HUES48 (cell line): ENCODE measurements at regions not wholly inside any gene's neighbourhood (a gene's known extent, or its start where the extent isn't known, plus 50 kb on each side); places are given as distances from the start of the nearest gene placed in this dataset.
"Not testable (repeated sequence)": the region's sequence is repeated elsewhere in the genome, so short reads cannot be mapped to it uniquely, and the experiment has no call there.

Experiments
- H3K27ac ChIP-seq: one replicate; pipeline ENCODE4 v1.7.0; 2013; ENCODE audit warnings: low read depth, low read length, inconsistent platforms
- H3K27me3 ChIP-seq: 2 replicates; pipeline ENCODE4 v1.6.1; 2013; ENCODE audit warnings: mild to moderate bottlenecking, low read length; ENCODE audit not compliant: control insufficient read depth, insufficient read depth
- H3K36me3 ChIP-seq: 2 replicates; pipeline ENCODE4 v1.6.1; 2013; ENCODE audit warnings: low read length; ENCODE audit not compliant: control insufficient read depth, insufficient read depth
- H3K4me1 ChIP-seq: 2 replicates; pipeline ENCODE4 v1.6.1; 2013; ENCODE audit warnings: mild to moderate bottlenecking, low read length; ENCODE audit not compliant: control insufficient read depth, insufficient read depth
- H3K4me3 ChIP-seq: 2 replicates; pipeline ENCODE4 v1.5.1; 2013; ENCODE audit warnings: mild to moderate bottlenecking, low read depth, low read length
- H3K9ac ChIP-seq: 2 replicates; pipeline ENCODE4 v1.6.1; 2013; ENCODE audit warnings: mild to moderate bottlenecking, low read depth, low read length, moderate library complexity
- H3K9me3 ChIP-seq: 2 replicates; pipeline ENCODE4 v1.6.1; 2013; ENCODE audit warnings: low read length; ENCODE audit not compliant: control insufficient read depth, insufficient read depth

DNA sequence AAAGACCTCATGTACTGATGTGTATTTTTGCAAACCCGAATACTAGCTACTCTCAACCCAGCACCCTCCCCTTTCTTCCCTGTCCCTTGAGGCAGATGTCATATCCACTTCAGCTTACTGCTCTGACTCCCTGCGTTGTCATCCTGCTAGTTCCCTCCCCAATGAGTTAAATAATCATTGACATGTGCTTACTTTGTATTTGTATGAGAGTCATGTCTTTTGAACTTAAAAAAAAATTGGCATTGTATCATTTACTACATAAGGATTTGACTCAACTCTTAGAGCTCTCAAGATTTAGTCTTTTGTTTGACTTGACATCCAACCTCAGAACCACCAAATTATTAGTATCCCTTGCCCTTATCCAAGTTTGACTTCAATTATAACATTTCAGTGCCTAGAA, 219.7 kb upstream of the TUT7 start:
- no peaks in the 10 kb centered on the region for H3K27me3 ChIP-seq
- H3K9me3 ChIP-seq, result no peaks in the 10 kb centered on the region
- no peak overlapping the region for H3K4me3 ChIP-seq
- H3K4me1 ChIP-seq, result peaks cover 7% of the 10 kb centered on the region; the same call in 1 of the 2 replicates
- no peak overlapping the region for H3K27ac ChIP-seq
- no peaks in the 10 kb centered on the region for H3K36me3 ChIP-seq
- H3K9ac ChIP-seq, result no peak overlapping the region

DNA sequence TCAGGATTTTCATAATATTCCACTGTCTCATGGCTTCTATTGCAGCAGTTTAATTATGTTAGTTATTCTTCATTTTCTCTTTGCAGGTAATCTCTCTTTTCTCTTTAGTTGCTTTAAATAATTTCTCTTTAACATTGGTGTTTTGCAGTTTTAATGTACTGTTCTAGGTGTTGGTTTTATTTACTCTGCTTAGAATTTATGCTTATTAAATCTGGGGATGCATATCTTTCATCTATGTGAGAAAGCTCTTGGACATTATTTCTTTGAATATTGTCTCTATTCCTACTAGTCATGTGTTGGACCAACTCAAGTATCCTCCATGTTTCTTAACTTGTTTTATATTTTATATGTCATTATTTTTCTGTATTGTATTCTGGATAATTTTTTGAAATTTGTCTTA, 218.7 kb upstream of the TUT7 start:
- H3K9ac ChIP-seq, result no peak overlapping the region
- H3K9me3 ChIP-seq, result no peaks in the 10 kb centered on the region
- no peaks in the 10 kb centered on the region for H3K36me3 ChIP-seq
- no peak overlapping the region for H3K4me3 ChIP-seq
- no peak overlapping the region for H3K27ac ChIP-seq
- H3K4me1 ChIP-seq, result peaks cover 2% of the 10 kb centered on the region; the same call in 1 of the 2 replicates
- H3K27me3 ChIP-seq, result no peaks in the 10 kb centered on the region

DNA sequence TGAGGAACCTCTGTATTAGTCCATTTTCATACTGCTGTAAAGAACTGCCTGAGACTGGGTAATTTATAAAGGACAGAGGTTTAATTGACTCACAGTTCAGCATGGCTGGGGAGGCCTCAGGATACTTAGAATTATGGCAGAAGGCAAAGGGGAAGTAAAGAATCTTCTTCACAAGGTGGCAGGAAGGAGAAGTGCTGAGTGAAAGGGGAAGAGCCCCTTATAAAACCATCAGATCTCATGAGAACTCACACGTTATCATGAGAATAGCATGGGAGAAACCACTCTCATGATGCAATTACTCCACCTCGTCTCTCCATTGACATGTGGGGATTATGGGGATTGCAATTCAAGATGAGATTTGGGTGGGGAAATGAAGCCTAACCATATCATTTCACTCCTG, 211.4 kb upstream of the TUT7 start:
- H3K9ac ChIP-seq, H3K27ac ChIP-seq, H3K4me3 ChIP-seq, H3K36me3 ChIP-seq, H3K27me3 ChIP-seq, H3K4me1 ChIP-seq, H3K9me3 ChIP-seq: not testable (repeated sequence)

DNA sequence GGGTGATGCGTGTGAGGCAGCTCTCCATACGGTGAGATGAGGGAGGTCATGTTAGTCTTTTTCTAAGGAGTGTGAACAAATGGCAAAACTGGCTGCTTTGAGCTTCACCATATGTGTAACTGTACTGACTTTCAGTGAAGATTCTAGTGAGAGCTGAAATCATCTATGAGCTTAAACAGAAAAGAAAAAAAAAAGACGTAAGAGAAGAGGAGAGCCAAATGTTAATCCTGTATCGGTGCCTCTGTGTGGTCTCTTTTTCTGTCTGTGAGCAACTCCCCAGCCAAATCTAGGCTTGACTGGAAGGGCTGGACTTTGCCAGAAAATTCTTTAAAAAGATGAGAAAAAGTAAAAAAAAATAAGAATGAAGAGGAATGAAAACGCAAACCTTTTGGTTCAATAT, 209.7 kb upstream of the TUT7 start:
- H3K27ac ChIP-seq, result no peak overlapping the region
- no peaks in the 10 kb centered on the region for H3K27me3 ChIP-seq
- no peaks in the 10 kb centered on the region for H3K36me3 ChIP-seq
- H3K9me3 ChIP-seq, result no peaks in the 10 kb centered on the region
- H3K9ac ChIP-seq, result no peak overlapping the region
- no peak overlapping the region for H3K4me3 ChIP-seq
- no peaks in the 10 kb centered on the region for H3K4me1 ChIP-seq

DNA sequence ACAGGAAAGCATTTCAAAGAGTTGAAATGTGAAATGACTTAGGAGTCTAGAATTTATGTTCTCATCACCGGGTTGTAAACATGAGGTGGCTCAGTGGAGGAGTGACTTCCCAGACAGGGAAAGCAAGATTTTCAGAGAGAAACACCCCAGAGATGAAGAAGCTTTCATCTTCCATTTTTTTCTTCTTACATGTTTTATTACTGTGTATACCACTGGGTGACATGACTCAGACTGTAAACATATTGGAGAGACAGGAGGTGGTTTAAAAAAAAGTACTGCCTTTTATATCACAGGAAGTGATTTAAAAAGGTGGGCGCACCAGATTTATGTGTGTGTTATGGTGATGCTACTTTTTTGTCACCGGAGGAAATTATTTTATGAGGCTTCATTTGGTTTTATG, 209.1 kb upstream of the TUT7 start:
- H3K9me3 ChIP-seq, result no peaks in the 10 kb centered on the region
- H3K4me3 ChIP-seq, result no peak overlapping the region

DNA sequence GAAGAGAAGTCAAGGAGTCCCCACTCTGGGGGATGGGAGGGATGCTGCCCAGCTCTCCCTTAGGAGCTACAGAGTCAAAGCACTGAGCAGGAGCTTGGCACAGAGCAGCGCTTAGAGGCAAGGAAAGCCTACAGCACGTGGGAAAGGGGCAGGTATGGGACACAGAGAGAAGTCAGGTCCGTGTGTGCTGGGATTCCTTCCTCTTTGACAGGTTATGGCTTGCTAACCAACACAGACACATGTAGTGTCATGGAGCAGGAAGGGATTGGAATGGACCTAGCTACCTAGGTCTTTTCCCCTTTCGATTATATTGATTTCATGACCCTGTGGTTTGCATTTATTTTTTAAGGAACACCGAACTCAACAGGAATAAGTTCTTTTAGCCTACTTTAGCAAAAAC, 208.5 kb upstream of the TUT7 start:
- Histone ChIP-seq H3K27me3 (no peaks in the 10 kb centered on the region), H3K9me3 (no peaks in the 10 kb centered on the region), H3K4me1 (no peaks in the 10 kb centered on the region), H3K27ac (no peak overlapping the region), H3K4me3 (no peak overlapping the region), H3K36me3 (no peaks in the 10 kb centered on the region), H3K9ac (no peak overlapping the region)

More for the DNA sequence above, 209.1 kb upstream of the TUT7 start:
- Histone ChIP-seq H3K27ac (no peak overlapping the region), H3K4me1 (no peaks in the 10 kb centered on the region), H3K36me3 (no peaks in the 10 kb centered on the region), H3K9ac (no peak overlapping the region), H3K27me3 (no peaks in the 10 kb centered on the region)

DNA sequence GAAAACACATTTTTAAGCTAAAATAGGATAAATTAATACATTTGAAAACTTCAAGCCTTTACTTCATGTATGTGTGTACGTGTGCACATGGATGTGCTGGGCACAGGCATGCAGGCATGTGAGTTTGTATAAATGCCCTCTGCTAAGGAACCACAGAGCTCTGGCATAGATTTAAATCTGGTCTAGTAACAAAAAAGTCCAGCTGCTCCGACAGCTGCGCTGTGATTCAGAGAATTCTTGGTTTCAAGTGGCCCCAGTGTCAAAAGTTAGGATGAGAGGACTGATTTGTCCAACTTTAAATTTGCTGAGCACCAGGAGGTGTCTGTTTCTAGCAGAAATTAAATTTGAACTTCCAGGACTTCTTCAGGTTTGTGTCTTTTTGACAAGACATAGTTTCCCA, 203.7 kb upstream of the TUT7 start:
- no peak overlapping the region for H3K9ac ChIP-seq
- no peak overlapping the region for H3K4me3 ChIP-seq
- H3K27me3 ChIP-seq, result no peaks in the 10 kb centered on the region
- no peak overlapping the region for H3K27ac ChIP-seq
- no peaks in the 10 kb centered on the region for H3K4me1 ChIP-seq
- H3K36me3 ChIP-seq, result no peaks in the 10 kb centered on the region
- no peaks in the 10 kb centered on the region for H3K9me3 ChIP-seq

DNA sequence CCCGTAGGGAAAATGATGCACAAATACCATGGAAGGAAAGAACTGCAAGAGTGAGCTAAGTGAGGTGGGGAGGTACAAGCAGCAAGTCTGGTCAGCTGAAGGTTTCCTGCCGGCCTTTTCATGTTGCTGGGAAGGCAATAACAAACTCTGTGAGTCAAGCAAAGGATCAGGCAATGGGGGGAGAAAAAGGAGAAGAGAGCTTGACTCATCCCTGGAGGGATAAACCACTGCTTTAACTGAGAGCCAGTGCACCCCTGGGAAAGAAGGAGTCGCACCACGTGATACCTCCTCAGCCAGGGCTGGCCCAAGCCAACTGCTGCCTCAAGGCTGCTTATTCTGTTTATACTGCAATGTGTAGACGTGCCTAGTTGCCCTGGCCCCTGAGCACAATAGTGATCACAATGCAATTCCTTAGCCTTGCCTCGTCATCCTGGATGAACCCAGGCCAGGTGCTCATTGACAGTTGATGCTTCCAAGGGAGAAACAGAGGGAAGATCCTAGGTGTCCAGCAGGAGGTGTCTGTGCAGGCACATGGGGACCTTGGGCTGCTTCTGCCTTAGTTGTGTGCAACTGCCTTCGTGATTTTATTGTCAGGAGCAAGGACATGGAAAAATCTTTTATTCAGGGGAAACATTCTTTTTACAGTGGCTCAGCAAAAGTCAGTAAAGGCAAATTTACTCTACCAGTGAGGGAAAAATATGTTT, 203.0 kb upstream of the TUT7 start:
- H3K27me3 ChIP-seq, result no peaks in the 10 kb centered on the region
- H3K4me1 ChIP-seq, result no peaks in the 10 kb centered on the region
- H3K9me3 ChIP-seq, result no peaks in the 10 kb centered on the region
- no peak overlapping the region for H3K4me3 ChIP-seq
- no peak overlapping the region for H3K27ac ChIP-seq
- no peak overlapping the region for H3K9ac ChIP-seq
- H3K36me3 ChIP-seq, result no peaks in the 10 kb centered on the region

DNA sequence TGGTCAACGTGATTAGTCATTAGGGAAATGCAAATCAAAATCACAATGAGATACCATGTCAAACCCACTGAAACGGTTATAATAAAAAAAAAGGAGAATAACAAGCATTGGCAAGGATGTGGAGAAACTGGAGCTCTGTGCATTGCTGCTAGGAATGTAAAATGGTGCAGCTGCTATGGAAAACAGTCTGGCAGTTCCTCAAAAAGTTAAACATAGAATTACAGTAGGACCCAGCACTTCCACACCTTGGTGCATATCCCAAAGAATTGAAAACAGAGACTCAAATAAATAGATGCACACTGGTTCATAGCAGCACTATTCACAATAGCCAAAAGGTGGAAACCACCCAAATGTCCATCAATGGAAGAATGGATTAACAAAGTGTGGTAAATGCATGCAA, 201.5 kb upstream of the TUT7 start:
- H3K9me3 ChIP-seq, result no peaks in the 10 kb centered on the region
- no peaks in the 10 kb centered on the region for H3K27me3 ChIP-seq
- H3K4me3 ChIP-seq, result no peak overlapping the region
- H3K4me1 ChIP-seq, result no peaks in the 10 kb centered on the region
- H3K36me3 ChIP-seq, result no peaks in the 10 kb centered on the region
- no peak overlapping the region for H3K27ac ChIP-seq
- no peak overlapping the region for H3K9ac ChIP-seq

DNA sequence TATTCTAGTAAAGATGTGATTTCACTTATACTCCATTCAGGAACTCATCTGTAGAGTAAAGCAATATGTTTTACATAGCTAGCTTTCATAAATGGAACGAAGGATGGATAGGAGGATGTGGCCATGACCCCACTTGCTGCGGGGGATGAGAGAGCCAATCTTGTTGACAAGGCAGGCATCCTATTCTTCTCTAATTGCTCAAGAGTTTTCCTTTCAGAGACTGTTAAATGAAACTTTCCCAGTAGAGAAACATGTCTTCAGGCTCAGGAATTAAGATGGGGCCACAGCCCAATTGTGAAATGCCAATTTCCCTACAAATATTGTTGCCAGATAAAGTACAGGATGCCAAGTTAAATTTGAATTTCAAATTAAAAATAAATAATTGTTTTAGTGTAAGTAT, 196.2 kb upstream of the TUT7 start:
- H3K27ac ChIP-seq, result no peak overlapping the region
- no peaks in the 10 kb centered on the region for H3K27me3 ChIP-seq
- no peaks in the 10 kb centered on the region for H3K9me3 ChIP-seq
- no peak overlapping the region for H3K9ac ChIP-seq
- no peaks in the 10 kb centered on the region for H3K36me3 ChIP-seq
- no peak overlapping the region for H3K4me3 ChIP-seq
- H3K4me1 ChIP-seq, result peaks cover 14% of the 10 kb centered on the region

DNA sequence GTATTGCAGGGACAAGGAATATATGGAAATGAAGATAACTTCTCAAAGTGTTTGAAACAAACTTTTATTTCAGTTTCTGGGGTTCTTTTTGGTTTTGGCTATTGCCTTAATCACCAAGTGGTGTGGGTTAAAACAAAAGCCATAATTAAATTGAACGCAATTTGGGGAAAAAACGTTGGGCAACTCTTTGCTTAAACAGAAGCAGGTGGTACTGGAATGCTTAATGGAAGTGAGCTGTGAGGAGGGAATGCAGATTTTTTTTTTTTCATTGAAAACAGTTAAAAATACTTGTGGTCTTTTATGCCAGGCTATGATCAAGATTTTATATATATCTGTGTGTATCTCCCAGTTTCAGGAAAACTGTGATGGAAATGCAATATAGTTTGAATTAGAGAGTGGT, 195.7 kb upstream of the TUT7 start:
- Histone ChIP-seq H3K9me3 (no peaks in the 10 kb centered on the region), H3K9ac (no peak overlapping the region), H3K4me3 (no peak overlapping the region), H3K27me3 (no peaks in the 10 kb centered on the region), H3K36me3 (no peaks in the 10 kb centered on the region), H3K4me1 (peaks cover 19% of the 10 kb centered on the region), H3K27ac (no peak overlapping the region)

DNA sequence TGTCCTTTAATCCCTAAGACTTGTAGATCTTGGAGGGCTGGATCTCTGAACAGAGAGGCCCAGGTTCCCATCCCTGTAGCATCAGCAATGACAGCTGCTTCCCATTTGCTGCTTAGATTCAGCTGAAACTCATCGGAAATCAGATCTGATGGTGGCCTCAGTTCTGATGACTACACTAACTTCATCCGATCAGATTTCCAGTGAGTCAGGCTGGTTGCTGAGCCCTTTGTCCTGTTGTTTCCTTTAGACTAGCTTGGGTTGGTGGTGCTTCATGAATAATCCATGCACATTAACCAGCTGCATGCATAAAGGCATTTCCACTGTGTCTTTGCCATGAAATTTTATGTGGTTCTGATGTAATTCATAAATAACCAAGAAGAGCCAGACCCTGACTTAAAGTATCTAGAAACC, 195.2 kb upstream of the TUT7 start:
- H3K9me3 ChIP-seq, result no peaks in the 10 kb centered on the region
- H3K27me3 ChIP-seq, result no peaks in the 10 kb centered on the region
- H3K36me3 ChIP-seq, result no peaks in the 10 kb centered on the region
- H3K4me3 ChIP-seq, result no peak overlapping the region
- peaks cover 23% of the 10 kb centered on the region for H3K4me1 ChIP-seq
- no peak overlapping the region for H3K9ac ChIP-seq
- H3K27ac ChIP-seq, result no peak overlapping the region
